Lower lobe of right lung (tissue), 2 donors: ENCODE measurements at regions not wholly inside any gene's neighbourhood (a gene's known extent, or its start where the extent isn't known, plus 50 kb on each side); places are given as distances from the start of the nearest gene placed in this dataset.

ENCODE experiments used
- ATAC-seq, 2 donors: fragments of 200-7000 bp; cut with Tn5 transposase; one replicate each; pipeline ENCODE4 v1.9.1; 2020 to 2022; ENCODE audit warnings: mild to moderate bottlenecking in 2 of 2, moderate library complexity in 2 of 2
- DNase-seq: peaks from one replicate; pipeline ENCODE4 v3.0.0-alpha.2; 2020
- H3K27ac ChIP-seq: fragments of 200-600 bp; one replicate; pipeline ENCODE4 v1.8.0; 2022
- H3K27me3 ChIP-seq: fragments of 200-600 bp; one replicate; pipeline ENCODE4 v1.8.0; 2022; ENCODE audit warnings: low read depth
- H3K36me3 ChIP-seq: fragments of 200-600 bp; one replicate; pipeline ENCODE4 v1.8.0; 2022; ENCODE audit warnings: mild to moderate bottlenecking
- H3K4me1 ChIP-seq: fragments of 200-600 bp; one replicate; pipeline ENCODE4 v1.8.0; 2022
- H3K4me3 ChIP-seq: fragments of 200-600 bp; one replicate; pipeline ENCODE4 v1.8.0; 2022; ENCODE audit warnings: mild to moderate bottlenecking
- H3K9me3 ChIP-seq: fragments of 200-600 bp; one replicate; pipeline ENCODE4 v1.8.0; 2022
- CTCF ChIP-seq: fragments of 200-600 bp; IDR thresholded peaks from one replicate; pipeline ENCODE4 v1.8.0; 2022; ENCODE audit warnings: antibody characterized with exemption, mild to moderate bottlenecking
- intact Hi-C: fragments of 100-400 bp; cut with DNase I; formaldehyde crosslinking; loops from one replicate; pipeline ENCODE4 v1.11.0; 2022
- donor health status: DM: no; HTN: yes; CAD: no; lungs with severe emphysema.

GRCh38 chr6:54697424-54697823, 149.1 kb upstream of the FAM83B start:
- no peaks in the 10 kb centered on the region for H3K4me1 ChIP-seq
- DNase-seq: no peak
- no peaks in the 10 kb centered on the region for H3K9me3 ChIP-seq
- H3K27me3 ChIP-seq: no peaks in the 10 kb centered on the region
- no peaks in the 10 kb centered on the region for H3K36me3 ChIP-seq
- H3K4me3 ChIP-seq: no peak overlapping the region
- no peak overlapping the region for H3K27ac ChIP-seq
- intact Hi-C loops: no loop called here
- TF ChIP-seq CTCF: no peak
- ATAC-seq: no peak

GRCh38 chr6:54698974-54699373, 147.6 kb upstream of the FAM83B start:
- Histone ChIP-seq H3K4me1 (no peaks in the 10 kb centered on the region), H3K27ac (no peak overlapping the region), H3K36me3 (no peaks in the 10 kb centered on the region), H3K4me3 (no peak overlapping the region), H3K9me3 (no peaks in the 10 kb centered on the region), H3K27me3 (no peaks in the 10 kb centered on the region)
- DNase-seq (no peak), ATAC-seq (no peak)
- no peak for TF ChIP-seq CTCF
- intact Hi-C loops: no loop called here

- Histone ChIP-seq H3K27ac (no peak overlapping the region), H3K27me3 (no peaks in the 10 kb centered on the region), H3K9me3 (no peaks in the 10 kb centered on the region), H3K4me1 (no peaks in the 10 kb centered on the region), H3K4me3 (no peak overlapping the region), H3K36me3 (no peaks in the 10 kb centered on the region)
- intact Hi-C loops: no loop called here
- no peak for ATAC-seq
- no peak for TF ChIP-seq CTCF
- DNase-seq: no peak
Observed at GRCh38 chr6:54700158-54700557, 146.4 kb upstream of the FAM83B start.

- no peak for ATAC-seq
- Histone ChIP-seq H3K27ac (no peak overlapping the region), H3K4me1 (no peaks in the 10 kb centered on the region), H3K9me3 (no peaks in the 10 kb centered on the region), H3K27me3 (no peaks in the 10 kb centered on the region), H3K36me3 (no peaks in the 10 kb centered on the region), H3K4me3 (no peak overlapping the region)
- no peak for DNase-seq
- intact Hi-C loops: no loop called here
- no peak for TF ChIP-seq CTCF
Observed at GRCh38 chr6:54702772-54703171, 143.8 kb upstream of the FAM83B start.

- no peak for TF ChIP-seq CTCF
- H3K9me3 ChIP-seq: no peaks in the 10 kb centered on the region
- DNase-seq (no peak), ATAC-seq (no peak)
- H3K4me3 ChIP-seq: no peak overlapping the region
- H3K36me3 ChIP-seq: no peaks in the 10 kb centered on the region
- no peaks in the 10 kb centered on the region for H3K4me1 ChIP-seq
- no peak overlapping the region for H3K27ac ChIP-seq
- intact Hi-C loops: no loop called here
- H3K27me3 ChIP-seq: no peaks in the 10 kb centered on the region
Observed at GRCh38 chr6:54706391-54706790, 140.2 kb upstream of the FAM83B start.
